HG03039 (cell line): ENCODE measurements at regions not wholly inside any gene's neighbourhood (a gene's known extent, or its start where the extent isn't known, plus 50 kb on each side); places are given as distances from the start of the nearest gene placed in this dataset.

Source experiments
- ATAC-seq: cut with Tn5 transposase; IDR thresholded peaks from one replicate; pipeline ENCODE4 v1.9.1; 2021; ENCODE audit warnings: mild to moderate bottlenecking, moderate library complexity; ENCODE audit not compliant: unreplicated experiment

DNA sequence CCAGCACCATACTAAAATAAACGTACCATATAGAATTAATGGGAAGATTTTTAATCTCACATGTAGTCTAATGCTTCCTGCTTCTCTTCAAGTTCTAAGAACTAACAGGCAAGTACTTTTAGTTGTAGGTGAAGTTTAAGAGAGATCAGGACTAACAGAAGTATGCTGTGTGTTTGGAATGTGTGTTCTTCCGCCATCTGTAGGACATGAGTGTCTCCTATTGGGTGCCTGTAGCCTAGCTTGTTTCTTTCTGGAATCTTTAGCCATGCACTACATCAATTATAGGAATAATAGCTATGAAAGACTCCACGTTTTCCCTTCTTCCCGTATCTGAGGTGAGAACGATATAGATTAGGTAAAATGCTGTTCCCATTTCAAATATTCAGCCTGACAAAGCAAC is 140.2 kb upstream of the AHR start:
- ATAC-seq: no peak

DNA sequence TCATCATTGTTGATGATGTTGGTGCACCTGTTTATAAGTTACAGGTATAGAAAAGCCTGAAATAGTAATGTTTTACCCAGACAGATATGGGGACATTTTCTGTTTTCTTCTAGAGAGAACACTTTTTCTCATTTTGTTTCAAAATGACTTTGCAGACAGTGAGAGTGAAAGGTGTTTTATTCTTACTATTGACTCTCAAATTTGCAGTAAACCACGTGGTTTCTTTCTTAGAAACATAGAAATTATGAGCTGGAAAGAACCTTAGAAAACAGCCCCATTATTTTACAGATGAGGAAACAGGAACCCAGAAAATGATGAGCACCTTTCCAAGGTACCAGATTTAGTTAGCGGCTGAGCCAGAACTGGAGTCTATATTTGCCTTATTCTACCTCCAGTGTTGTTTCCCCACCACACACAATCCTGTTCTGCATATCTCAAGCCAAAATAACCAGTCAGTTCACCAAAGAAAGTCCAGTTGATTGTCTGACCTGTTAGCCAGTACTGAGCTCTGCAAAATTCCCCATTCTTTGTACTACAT is 138.9 kb upstream of the AHR start:
- peak; percentile 92 for ATAC-seq

DNA sequence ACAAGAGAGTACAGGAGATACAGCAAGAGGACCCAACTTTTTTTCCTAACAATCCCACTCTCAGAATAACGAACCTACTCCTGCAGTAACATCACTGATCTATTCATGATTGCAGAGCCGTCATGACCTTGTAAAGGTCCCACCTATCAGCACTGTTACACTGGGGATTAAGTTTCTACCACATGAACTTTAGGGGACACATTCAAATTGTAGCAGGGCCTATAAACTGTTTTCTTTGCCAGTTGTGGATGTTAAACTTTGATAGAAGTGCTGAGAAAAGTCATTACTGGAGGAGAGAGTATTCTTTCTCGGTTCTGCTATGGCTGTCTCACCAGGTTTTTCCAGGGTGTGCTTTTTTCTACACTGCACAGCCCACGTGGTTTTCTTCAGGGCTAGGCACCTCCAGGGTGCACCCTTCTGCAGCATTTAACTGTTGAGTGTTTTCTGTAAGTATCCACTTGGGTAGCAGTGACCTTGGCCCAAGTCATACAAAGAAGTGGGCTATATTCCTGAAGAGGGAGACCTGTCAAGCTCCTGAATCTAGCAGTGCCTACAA is 131.6 kb upstream of the AHR start:
- ATAC-seq: peak; percentile 81

DNA sequence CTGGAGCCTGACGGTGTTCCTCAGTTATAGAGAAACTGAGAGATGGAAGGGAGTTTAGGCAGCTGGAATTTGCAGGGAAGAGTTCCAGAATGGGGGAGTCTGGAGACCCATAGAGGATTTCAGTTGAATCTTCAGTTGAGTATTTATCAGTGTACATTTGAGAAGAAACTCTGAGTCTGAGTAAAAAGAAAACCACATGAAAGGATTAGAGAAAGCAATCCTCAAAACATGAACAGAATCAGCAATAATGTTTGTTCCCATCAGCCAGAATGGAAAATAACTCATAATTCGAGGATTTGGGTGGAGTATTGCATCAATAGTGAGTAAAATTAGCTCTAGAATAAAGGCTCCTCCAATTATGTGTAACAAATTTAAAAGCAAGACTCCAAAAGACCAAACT is 130.0 kb upstream of the AHR start:
- no peak for ATAC-seq

DNA sequence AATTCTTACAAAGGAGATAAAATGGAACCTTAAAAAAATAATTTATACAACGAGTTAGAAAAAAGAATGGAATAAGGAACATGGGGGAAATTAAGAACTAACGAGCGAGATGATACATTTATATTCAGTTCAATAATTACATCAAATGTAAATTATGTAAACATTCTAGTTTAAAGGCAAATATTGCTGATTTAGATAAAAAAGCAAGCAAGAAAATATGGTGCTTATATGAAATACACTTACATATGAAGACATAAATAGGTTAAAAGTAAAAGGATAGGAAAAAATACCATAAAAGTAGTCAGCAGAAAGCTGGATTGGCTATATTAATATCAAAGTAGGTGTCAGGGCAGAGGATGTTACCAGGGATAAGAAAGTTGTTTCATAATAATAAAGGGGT is 127.0 kb upstream of the AHR start:
- ATAC-seq: no peak

DNA sequence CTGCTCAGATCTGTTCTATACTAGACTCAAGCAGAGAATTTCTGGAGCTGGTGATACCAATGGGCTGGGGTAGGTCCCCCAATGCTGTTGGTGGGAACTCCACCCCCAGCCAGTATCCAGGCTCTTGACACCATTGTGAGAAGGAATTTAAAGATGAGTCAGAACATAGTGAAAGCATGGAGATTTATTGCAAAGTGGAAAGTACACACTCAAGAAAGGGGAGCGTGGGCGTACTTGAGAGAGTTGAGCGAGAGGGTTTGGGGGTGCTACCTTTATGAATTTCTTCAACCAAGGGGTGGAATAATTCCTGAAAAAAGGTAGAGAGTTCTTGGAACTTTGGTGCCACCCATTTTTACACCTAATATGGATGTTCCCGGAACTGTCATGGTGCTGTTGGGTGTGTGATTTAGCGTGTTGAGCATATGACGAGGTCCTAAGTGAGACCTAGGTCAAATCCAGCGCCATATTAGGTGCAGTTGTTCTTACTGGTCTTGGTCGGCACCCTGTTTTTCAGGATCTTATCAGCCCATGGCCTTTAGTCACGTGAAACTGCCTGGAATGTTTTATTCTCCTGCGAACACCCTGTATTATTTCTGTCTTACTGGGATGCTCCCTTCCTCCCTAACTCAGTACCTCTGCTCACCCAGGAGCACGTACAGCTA is 122.0 kb upstream of the AHR start:
- ATAC-seq: no peak

DNA sequence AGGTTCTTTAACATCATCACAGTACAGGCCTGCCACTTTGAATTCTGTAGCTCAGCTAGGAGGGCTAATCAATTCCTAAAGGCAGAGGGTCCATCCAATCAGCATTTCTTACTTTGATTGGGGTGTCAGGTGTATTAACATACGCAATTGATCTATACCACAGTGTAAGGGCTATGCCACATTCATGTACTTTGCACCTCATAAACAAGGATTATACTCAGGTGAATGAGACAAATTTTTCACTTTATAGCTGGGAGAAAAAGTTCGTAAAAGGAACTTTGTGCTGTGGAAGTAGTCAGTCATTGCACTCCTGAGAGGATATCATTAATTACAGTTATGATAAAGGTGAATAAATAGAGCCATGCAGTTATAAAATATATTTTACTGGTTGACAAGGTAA is 119.9 kb upstream of the AHR start:
- ATAC-seq: no peak

DNA sequence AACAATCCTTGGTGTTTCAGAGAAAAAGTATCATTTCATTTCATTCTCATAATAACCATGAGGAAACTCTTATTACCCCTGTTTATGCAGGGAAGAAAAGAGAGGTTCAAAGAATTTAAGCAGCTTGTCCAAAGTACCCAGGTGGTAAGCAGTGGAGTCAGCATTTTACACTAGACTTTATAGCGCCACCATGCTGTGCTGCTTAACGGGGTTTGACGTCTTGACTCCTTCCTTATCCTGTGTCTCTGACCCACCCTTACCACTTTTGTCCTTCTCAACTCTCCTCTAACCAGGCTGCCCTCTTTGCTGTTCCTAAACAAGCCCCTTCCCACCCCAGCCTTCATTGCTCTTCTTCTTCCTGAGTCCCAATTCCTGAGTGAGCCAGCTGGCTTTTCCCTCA is 117.0 kb upstream of the AHR start:
- ATAC-seq: no peak

DNA sequence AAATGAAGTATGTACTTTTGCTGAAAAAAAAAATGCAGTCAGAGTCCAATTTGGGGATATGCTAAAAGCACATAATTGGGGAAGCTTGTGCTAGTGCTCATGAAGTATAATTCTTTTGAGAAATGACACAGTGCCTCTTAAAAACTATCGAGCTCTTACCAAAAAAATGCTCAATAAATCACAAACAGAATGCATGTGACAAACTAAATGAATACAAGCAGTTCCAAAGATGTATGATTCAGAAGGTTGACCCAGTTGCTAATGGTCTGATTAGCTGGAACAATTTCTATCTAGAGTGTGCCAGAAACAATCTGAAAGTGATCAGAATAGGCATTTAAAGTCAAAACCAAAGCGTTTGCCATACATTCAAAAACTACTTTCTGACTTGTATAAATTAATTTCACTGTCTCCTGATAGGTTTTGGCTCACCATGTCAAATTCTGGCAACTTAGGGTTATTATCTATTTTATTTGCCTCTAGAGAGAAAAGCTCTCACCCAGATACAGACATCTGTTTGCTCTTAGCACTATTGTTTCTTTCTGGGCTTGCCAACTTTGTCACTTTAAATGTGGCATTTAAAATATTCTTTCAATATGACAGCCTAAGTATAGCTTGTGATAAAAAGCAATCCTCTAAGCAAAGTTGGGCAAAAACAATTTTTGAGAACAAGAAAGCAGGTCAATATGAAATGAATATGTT is 114.7 kb upstream of the AHR start:
- no peak for ATAC-seq

DNA sequence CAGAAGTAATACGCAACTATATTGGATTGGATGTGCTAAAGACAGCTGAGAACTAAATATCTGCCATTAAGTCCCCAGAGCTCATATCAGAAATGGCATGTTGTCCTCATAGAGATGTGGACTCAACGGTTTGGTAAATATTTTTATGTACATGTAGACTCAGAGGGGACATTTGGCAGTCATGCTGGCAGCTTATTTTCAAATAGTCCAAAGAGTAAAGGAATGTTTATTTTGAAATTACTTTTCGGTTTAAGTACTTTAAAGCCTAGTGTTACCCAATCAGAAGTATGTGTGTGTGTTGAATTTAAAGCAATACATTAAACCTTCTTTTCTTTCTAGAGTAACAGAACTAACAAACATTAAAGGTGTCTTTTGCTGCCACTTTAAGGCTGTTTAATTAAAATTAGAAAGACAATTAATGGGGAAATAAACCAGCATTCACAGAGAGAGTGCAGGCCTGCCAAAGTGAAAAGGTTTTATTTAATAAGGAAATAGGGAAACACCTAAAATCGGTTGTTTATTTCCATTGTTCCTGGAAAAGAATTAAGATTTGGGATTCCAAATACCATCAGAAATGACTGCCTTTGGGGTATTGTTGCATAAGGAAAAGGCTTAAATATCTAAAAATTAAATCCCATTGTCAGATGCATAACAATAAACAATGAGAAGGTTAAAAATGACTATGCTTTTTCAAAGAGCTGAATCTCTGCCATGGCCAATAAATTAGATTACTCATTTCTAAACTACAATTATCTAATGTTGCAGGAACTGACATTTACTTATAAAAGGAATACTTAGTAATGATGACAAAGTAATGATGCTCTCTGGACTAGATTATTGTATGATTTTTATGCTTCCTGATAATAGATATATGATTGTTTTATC is 113.4 kb upstream of the AHR start:
- no peak for ATAC-seq

DNA sequence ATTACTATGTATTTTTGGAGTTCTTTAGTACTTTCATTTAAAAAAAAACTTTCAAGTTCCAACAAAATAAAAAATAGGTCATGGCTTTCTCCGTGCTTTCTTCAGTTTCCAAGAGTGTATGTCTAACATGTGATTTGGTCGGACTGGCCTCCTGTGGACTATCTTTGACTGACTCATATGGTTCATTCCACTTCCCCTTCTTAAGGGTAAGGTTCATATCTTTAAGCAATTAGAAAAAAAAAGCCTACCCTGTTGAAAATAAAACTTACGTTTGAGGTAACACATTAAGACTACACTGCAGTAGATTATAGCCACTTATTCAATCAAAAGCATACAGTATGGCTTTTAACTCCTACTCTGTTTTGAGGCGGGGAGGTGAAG is 112.8 kb upstream of the AHR start:
- ATAC-seq: peak; percentile 94

DNA sequence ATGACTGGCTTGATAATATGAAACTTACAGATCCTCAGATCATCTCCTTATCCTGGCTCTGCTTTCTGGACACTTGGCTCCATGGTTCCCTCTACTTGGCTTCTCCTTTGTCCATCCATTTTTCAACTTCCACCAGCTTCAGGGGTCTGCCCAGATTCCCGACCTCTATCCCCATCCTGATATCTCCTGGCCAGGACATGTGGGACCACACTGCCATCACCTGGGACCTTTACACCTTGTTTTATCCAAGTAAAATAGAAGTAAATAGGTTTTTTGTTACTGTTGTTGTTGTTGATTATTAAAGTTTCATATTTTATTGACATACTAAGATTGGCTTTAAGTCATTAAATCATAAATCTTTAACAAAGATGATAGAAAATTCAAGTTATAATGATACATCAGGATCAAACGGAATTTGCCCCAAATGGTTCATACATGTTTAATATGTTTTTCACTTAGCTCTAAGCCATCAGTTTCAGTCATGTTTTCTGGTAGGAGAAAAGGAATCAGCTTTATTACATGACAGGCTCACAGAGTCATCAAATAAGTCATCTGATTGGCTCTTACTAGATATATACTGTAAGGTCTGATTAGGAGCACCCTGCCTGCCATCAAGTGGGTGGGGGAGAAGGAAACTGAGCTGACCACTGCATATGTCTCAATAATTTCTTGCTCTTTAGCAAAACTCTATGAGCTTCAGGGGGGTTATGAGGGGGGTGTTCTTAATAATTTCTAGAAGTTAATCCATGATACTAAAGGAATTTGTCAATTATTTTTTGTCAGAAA is 111.5 kb upstream of the AHR start:
- ATAC-seq: no peak

DNA sequence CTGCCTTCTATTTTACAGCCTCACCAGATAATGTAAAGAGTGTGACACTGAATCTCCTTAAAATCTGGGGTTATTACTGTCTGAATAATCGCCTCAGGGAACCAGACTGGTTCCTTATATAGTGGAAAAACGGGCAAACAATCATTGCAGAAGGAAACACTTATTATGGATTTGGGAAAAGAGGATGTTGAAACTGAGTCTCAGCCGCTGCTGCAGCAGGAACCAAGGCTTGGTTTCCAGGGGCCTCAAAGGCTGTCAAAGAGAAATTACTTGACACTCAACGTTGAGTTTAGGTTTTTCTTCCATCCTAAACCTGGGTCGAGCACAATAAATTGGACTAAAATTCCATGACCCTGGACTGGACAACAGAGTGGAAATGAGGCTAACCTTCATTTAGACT is 103.8 kb upstream of the AHR start:
- no peak for ATAC-seq

DNA sequence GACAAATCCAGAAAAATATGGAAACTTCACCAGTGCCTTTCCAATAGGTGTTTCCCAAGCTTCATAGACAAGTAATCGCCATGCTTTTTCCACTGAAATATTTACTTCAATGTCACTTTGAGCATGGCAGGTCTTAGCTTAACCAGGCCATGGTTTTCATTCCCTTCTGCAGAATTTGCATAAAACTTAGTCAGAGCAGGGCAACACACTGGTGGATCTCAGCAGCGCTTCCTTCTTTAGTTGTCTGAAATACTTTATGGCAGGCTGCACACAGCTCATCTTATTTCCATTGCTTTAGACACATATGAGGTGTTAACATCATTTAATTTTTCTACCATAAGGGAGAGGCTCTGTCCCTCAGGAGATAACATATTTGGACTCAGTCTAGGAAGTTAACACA is 102.9 kb upstream of the AHR start:
- ATAC-seq: peak; percentile 85

DNA sequence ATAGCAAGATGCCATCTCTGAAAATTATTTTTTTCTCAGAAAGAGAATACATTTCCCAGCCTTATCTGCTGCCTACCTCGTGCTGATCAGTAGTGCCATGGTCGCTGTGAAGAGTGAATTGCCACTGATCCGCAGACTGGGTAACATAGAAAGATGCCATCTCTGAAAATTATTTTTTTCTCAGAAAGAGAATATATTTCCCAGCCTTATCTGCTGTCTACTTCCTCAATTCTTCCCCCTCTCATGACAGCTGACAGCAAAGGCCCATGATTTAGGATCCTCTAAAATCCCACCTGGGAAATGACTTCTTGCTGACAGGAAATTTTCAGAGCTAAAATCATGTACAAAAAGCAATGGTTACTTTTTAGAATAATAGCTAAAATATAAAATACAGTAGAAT is 92.5 kb upstream of the AHR start:
- no peak for ATAC-seq

DNA sequence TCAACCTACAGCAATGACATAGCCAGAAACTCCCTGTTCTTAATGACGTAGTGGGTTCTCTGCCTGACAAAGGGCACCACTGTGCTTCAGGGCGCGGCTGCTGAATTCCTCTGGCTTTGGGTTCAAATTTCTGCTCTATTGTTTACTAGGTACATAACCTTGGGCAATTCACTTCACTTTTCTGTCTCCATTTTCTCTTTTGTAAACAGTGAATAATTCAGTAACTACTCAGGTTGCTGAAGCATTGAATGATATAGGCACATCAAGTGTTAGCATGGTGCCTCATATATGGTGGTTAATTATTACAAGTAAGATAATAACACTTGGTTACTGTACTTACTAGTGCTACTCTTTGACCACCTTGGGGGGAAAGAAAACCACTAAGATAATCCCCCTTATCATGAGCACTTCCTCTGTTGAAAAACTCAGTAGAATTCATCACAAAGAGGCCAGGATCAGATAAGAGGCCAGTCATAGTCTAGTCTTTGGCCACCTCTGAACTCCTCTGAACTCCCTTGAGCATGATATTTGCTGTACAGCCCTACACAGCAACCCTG is 92.0 kb upstream of the AHR start:
- ATAC-seq: no peak

DNA sequence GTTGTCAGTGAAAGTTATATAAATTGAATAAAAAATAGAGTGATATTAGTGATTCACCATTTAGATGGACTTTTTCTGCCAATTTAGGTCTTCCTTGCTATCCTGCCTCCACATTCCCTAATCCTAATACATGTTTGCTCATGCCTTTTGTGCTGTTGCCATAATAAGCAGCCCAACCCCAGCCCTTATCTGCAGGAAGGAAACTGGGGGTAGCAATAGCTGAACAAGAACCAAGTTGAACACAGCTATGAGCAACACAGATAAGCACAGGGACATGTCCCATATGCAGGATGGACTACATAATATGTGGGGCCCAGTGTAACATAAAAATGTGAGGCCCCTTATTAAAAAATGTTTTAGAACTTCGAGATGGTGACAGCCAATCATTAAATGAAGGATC is 91.2 kb upstream of the AHR start:
- no peak for ATAC-seq

DNA sequence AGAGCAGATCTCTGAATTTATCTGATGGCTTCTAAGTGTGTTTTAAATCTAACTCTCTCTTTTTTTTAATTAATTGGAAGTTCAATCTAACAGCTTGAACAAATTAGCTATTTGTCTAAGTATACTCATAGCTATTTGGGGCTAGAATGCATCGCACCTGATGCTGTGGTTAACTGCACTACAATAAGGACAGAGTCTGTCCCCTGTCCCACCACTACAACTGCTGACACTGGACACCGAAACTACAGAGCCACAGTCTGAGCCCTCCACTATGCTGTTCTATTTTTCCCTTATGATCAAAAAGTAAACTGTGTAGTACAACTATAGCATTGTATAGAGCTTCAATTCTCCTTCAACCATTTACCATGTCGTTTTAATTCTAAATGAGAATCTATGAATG is 89.4 kb upstream of the AHR start:
- ATAC-seq: no peak

DNA sequence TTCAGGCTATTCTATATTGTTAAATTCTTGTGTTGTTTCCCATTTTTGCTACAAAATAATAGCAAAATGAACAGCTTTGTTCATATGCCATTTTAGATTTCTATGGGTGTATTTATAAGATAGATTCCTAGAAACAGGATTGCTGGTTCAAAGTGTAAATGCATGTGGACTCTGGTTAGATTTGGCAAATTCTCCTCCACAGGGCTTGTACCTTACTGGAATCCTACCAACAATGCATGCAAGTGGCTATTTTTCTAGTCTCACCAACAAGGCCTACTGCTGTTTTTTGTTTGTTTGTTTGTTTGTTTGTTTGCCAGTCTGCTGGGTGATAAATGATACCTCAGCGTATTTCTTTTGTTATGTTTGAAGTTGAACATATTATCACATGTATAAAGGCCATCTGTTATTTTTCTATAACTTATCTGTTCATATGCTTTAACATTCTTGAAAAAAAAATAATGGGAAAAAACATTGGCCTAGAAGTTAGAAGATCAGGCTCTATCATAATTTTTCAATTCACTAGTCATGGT is 87.1 kb upstream of the AHR start:
- ATAC-seq: no peak

DNA sequence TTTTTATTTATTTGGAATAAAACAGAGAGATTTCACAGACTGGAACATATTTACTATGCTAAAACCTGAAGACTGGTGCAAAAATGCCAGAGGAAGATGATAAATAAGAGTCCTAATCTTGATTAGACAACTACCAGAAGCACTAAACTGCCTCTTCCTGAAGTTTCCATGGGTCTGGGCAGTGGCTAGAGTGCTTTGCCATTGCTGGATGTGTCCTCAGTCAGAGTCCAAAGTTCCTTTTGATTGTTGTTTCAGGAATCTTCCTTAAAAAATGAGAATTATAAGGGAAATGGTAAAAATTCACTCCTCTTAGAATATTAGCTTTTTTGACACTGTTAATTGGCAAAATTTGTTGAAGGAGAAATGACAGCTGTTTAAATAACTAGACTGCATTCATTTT is 86.3 kb upstream of the AHR start:
- ATAC-seq: no peak
